HuH-7 (cell line): ENCODE measurements at regions not wholly inside any gene's neighbourhood (a gene's known extent, or its start where the extent isn't known, plus 50 kb on each side); places are given as distances from the start of the nearest gene placed in this dataset.
"Not testable (repeated sequence)": the region's sequence is repeated elsewhere in the genome, so short reads cannot be mapped to it uniquely, and the experiment has no call there.

Experiments used
- DNase-seq: peaks from one replicate; pipeline ENCODE4 v3.0.0; 2011; ENCODE audit warnings: low spot score

- DNase-seq: no peak
These were observed 457.1 kb downstream of the QKI start for GRCh38 chr6:163871616-163872015.

GRCh38 chr6:163867518-163868292, 453.2 kb downstream of the QKI start:
- no peak for DNase-seq

- DNase-seq: no peak
These were observed 451.7 kb downstream of the QKI start for GRCh38 chr6:163866192-163866591.

- DNase-seq: no peak
These were observed 449.0 kb downstream of the QKI start for GRCh38 chr6:163863565-163863964.

GRCh38 chr6:163862701-163863100, 448.2 kb downstream of the QKI start:
- no peak for DNase-seq

- DNase-seq: no peak
These were observed 447.1 kb downstream of the QKI start for GRCh38 chr6:163861627-163862026.

GRCh38 chr6:163860287-163861081, 446.0 kb downstream of the QKI start:
- no peak for DNase-seq

GRCh38 chr6:163858870-163859269, 444.4 kb downstream of the QKI start:
- DNase-seq: not testable (repeated sequence)

- no peak for DNase-seq
These were observed 442.9 kb downstream of the QKI start for GRCh38 chr6:163857421-163857820.

GRCh38 chr6:163850874-163851273, 436.4 kb downstream of the QKI start:
- no peak for DNase-seq

- no peak for DNase-seq
These were observed 430.2 kb downstream of the QKI start for GRCh38 chr6:163844761-163845160.

GRCh38 chr6:163844357-163844756, 429.8 kb downstream of the QKI start:
- no peak for DNase-seq

GRCh38 chr6:163843218-163843617, 428.7 kb downstream of the QKI start:
- no peak for DNase-seq

- DNase-seq: no peak
These were observed 427.9 kb downstream of the QKI start for GRCh38 chr6:163842467-163842866.

GRCh38 chr6:163841733-163842132, 427.2 kb downstream of the QKI start:
- DNase-seq: no peak

- no peak for DNase-seq
These were observed 426.8 kb downstream of the QKI start for GRCh38 chr6:163841326-163841725.

GRCh38 chr6:163840880-163841279, 426.4 kb downstream of the QKI start:
- DNase-seq: no peak

GRCh38 chr6:163839296-163839695, 424.8 kb downstream of the QKI start:
- no peak for DNase-seq

GRCh38 chr6:163837691-163838431, 423.3 kb downstream of the QKI start:
- no peak for DNase-seq

GRCh38 chr6:163836876-163837690, 422.6 kb downstream of the QKI start:
- no peak for DNase-seq

- DNase-seq: no peak
These were observed 421.1 kb downstream of the QKI start for GRCh38 chr6:163835439-163836171.
